ENCODE measurements at regions not wholly inside any gene's neighbourhood (a gene's known extent, or its start where the extent isn't known, plus 50 kb on each side); places are given as distances from the start of the nearest gene placed in this dataset.
"Not testable (repeated sequence)": the region's sequence is repeated elsewhere in the genome, so short reads cannot be mapped to it uniquely, and the experiment has no call there.

- H3K4me2 ChIP-seq (ENCODE audit: low read depth, low read length), result no peak overlapping the region
- no peaks in the 10 kb centered on the region for H3K27me3 ChIP-seq (replicated peaks; ENCODE audit: insufficient read depth, low read length)
- H3K4me3 ChIP-seq (ENCODE audit: low read length), result no peak overlapping the region
- TF ChIP-seq EZH2 (optimal IDR thresholded peaks at IDR 0.05; ENCODE audit: low read depth, low read length), result no peak
- TF ChIP-seq, protein P1, sequence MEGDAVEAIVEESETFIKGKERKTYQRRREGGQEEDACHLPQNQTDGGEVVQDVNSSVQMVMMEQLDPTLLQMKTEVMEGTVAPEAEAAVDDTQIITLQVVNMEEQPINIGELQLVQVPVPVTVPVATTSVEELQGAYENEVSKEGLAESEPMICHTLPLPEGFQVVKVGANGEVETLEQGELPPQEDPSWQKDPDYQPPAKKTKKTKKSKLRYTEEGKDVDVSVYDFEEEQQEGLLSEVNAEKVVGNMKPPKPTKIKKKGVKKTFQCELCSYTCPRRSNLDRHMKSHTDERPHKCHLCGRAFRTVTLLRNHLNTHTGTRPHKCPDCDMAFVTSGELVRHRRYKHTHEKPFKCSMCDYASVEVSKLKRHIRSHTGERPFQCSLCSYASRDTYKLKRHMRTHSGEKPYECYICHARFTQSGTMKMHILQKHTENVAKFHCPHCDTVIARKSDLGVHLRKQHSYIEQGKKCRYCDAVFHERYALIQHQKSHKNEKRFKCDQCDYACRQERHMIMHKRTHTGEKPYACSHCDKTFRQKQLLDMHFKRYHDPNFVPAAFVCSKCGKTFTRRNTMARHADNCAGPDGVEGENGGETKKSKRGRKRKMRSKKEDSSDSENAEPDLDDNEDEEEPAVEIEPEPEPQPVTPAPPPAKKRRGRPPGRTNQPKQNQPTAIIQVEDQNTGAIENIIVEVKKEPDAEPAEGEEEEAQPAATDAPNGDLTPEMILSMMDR (IDR thresholded peaks at IDR 0.05; ENCODE audit: low read length), result no peak
- no peak for TF ChIP-seq EZH2phosphoT487 (IDR thresholded peaks at IDR 0.05; ENCODE audit: low read length)
- no peak for DNase-seq
- no peak overlapping the region for H3K27ac ChIP-seq (ENCODE audit: low read length)
- H2AFZ ChIP-seq (ENCODE audit: low read length), result no peak overlapping the region
- H4K20me1 ChIP-seq (ENCODE audit: insufficient read depth, low read length), result no peaks in the 10 kb centered on the region
- no peaks in the 10 kb centered on the region for H3F3A ChIP-seq (ENCODE audit: insufficient read depth, low read length)
- no peaks in the 10 kb centered on the region for H3K4me1 ChIP-seq (ENCODE audit: low read length)
- H3K79me2 ChIP-seq (ENCODE audit: low read length), result no peaks in the 10 kb centered on the region
- H3K9me2 ChIP-seq (replicated peaks; ENCODE audit: insufficient read depth, low read length), result no peaks in the 10 kb centered on the region
- H3K36me3 ChIP-seq (replicated peaks; ENCODE audit: insufficient read depth, low read length), result no peaks in the 10 kb centered on the region
- H3K9ac ChIP-seq (ENCODE audit: low read length), result no peak overlapping the region
- H3K9me3 ChIP-seq (replicated peaks; ENCODE audit: insufficient read depth, low read length), result no peaks in the 10 kb centered on the region
These were observed 209.8 kb upstream of the GJE1 start for GRCh38 chr6:141922898-141923297.

GRCh38 chr6:141916682-141917505 lies 215.8 kb upstream of the GJE1 start:
- not testable (repeated sequence) for H3K9me2 ChIP-seq (replicated peaks; ENCODE audit: insufficient read depth, low read length); H3K4me1 ChIP-seq (ENCODE audit: low read length); H3K9me3 ChIP-seq (replicated peaks; ENCODE audit: insufficient read depth, low read length); H3F3A ChIP-seq (ENCODE audit: insufficient read depth, low read length); H3K4me2 ChIP-seq (ENCODE audit: low read depth, low read length); H3K79me2 ChIP-seq (ENCODE audit: low read length); H3K27ac ChIP-seq (ENCODE audit: low read length); H3K4me3 ChIP-seq (ENCODE audit: low read length); DNase-seq; H2AFZ ChIP-seq (ENCODE audit: low read length); H3K9ac ChIP-seq (ENCODE audit: low read length); H3K27me3 ChIP-seq (replicated peaks; ENCODE audit: insufficient read depth, low read length); H3K36me3 ChIP-seq (replicated peaks; ENCODE audit: insufficient read depth, low read length); H4K20me1 ChIP-seq (ENCODE audit: insufficient read depth, low read length)

DNA sequence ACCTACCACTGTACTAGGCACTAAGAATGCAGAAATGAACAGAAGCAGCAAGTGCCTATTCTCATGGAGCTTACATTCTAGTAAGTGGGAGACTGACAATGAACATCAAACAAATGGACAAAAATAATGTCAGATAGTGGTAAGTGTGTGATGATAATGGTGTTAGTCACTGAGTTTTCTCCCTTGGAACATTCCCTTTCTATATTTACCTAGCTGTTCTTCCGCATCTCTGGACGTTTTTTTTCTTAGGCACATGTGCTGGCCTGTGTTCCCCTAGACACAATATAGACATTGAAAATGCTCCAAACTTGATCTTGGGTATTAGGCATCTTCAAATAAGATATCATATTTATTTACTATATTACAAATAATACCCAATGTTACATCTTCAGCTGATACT lies 218.1 kb upstream of the GJE1 start:
- Histone ChIP-seq H3F3A (ENCODE audit: insufficient read depth, low read length) (no peaks in the 10 kb centered on the region), H4K20me1 (ENCODE audit: insufficient read depth, low read length) (no peaks in the 10 kb centered on the region), H3K4me1 (ENCODE audit: low read length) (no peaks in the 10 kb centered on the region), H3K9me2 (replicated peaks; ENCODE audit: insufficient read depth, low read length) (no peaks in the 10 kb centered on the region), H3K4me2 (ENCODE audit: low read depth, low read length) (no peak overlapping the region), H3K4me3 (ENCODE audit: low read length) (no peak overlapping the region), H3K79me2 (ENCODE audit: low read length) (no peaks in the 10 kb centered on the region), H3K36me3 (replicated peaks; ENCODE audit: insufficient read depth, low read length) (no peaks in the 10 kb centered on the region), H3K9ac (ENCODE audit: low read length) (no peak overlapping the region), H2AFZ (ENCODE audit: low read length) (no peak overlapping the region), H3K9me3 (replicated peaks; ENCODE audit: insufficient read depth, low read length) (no peaks in the 10 kb centered on the region), H3K27me3 (replicated peaks; ENCODE audit: insufficient read depth, low read length) (no peaks in the 10 kb centered on the region), H3K27ac (ENCODE audit: low read length) (no peak overlapping the region)
- TF ChIP-seq EZH2phosphoT487 (IDR thresholded peaks at IDR 0.05; ENCODE audit: low read length) (no peak), EZH2 (optimal IDR thresholded peaks at IDR 0.05; ENCODE audit: low read depth, low read length) (no peak)
- TF ChIP-seq, protein P1 (IDR thresholded peaks at IDR 0.05; ENCODE audit: low read length), result no peak
- DNase-seq, result no peak

DNA sequence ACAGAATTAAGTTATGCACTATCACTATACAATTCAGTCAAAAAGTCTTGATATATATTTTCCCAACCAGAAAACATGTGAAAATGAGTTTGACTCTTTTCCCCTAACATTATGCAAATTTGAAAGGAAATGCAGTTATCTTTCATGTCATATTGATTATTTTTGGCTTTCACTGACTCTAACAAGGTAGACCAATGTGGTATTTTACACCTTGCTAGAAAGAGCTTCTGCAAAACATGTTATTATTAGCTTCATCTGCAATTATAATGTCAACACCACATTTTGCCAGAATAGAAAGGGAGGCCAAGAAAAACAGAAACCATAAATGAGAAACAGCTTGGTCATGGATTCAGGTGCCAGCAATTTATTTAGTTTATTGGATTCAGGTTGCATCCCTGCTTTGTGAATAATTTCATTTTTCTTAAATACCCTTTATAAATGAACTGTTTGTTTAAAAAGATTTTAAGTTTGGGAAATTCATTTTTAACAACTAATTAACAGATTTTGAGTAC lies 226.1 kb upstream of the GJE1 start:
- no peaks in the 10 kb centered on the region for H3K79me2 ChIP-seq (ENCODE audit: low read length)
- TF ChIP-seq, protein P1 (IDR thresholded peaks at IDR 0.05; ENCODE audit: low read length), result no peak
- TF ChIP-seq EZH2 (optimal IDR thresholded peaks at IDR 0.05; ENCODE audit: low read depth, low read length) (no peak), EZH2phosphoT487 (IDR thresholded peaks at IDR 0.05; ENCODE audit: low read length) (no peak)
- H3K36me3 ChIP-seq (replicated peaks; ENCODE audit: insufficient read depth, low read length), result no peaks in the 10 kb centered on the region
- H3K4me2 ChIP-seq (ENCODE audit: low read depth, low read length), result no peak overlapping the region
- H4K20me1 ChIP-seq (ENCODE audit: insufficient read depth, low read length), result no peaks in the 10 kb centered on the region
- no peaks in the 10 kb centered on the region for H3K4me1 ChIP-seq (ENCODE audit: low read length)
- no peaks in the 10 kb centered on the region for H3F3A ChIP-seq (ENCODE audit: insufficient read depth, low read length)
- H3K9me3 ChIP-seq (replicated peaks; ENCODE audit: insufficient read depth, low read length), result no peaks in the 10 kb centered on the region
- H3K4me3 ChIP-seq (ENCODE audit: low read length), result no peak overlapping the region
- no peak overlapping the region for H2AFZ ChIP-seq (ENCODE audit: low read length)
- no peak for DNase-seq
- no peaks in the 10 kb centered on the region for H3K27me3 ChIP-seq (replicated peaks; ENCODE audit: insufficient read depth, low read length)
- no peaks in the 10 kb centered on the region for H3K9me2 ChIP-seq (replicated peaks; ENCODE audit: insufficient read depth, low read length)
- no peak overlapping the region for H3K27ac ChIP-seq (ENCODE audit: low read length)
- no peak overlapping the region for H3K9ac ChIP-seq (ENCODE audit: low read length)
